ENCODE measurements at regions not wholly inside any gene's neighbourhood (a gene's known extent, or its start where the extent isn't known, plus 50 kb on each side); places are given as distances from the start of the nearest gene placed in this dataset.

GRCh38 chr6:48486876-48487275 lies 375.9 kb upstream of the PTCHD4 start:
- TF ChIP-seq CTCF (IDR thresholded peaks at IDR 0.05; ENCODE audit: insufficient read depth, low read depth, low read length): no peak
- DNase-seq (ENCODE audit: low read depth): no peak
- no peak overlapping the region for H3K4me3 ChIP-seq (ENCODE audit: low read depth, low read length)

GRCh38 chr6:48486373-48486772 lies 375.4 kb upstream of the PTCHD4 start:
- no peak for TF ChIP-seq CTCF (IDR thresholded peaks at IDR 0.05; ENCODE audit: insufficient read depth, low read depth, low read length)
- H3K4me3 ChIP-seq (ENCODE audit: low read depth, low read length): no peak overlapping the region
- DNase-seq (ENCODE audit: low read depth): no peak

- no peak overlapping the region for H3K4me3 ChIP-seq (ENCODE audit: low read depth, low read length)
- peak; percentile 57 for TF ChIP-seq CTCF (IDR thresholded peaks at IDR 0.05; ENCODE audit: insufficient read depth, low read depth, low read length)
- peak; percentile 47 for DNase-seq (ENCODE audit: low read depth)
Measured at GRCh38 chr6:48476257-48476656, 365.3 kb upstream of the PTCHD4 start.

- DNase-seq (ENCODE audit: low read depth): no peak
- no peak overlapping the region for H3K4me3 ChIP-seq (ENCODE audit: low read depth, low read length)
- no peak for TF ChIP-seq CTCF (IDR thresholded peaks at IDR 0.05; ENCODE audit: insufficient read depth, low read depth, low read length)
Measured at GRCh38 chr6:48475275-48475674, 364.3 kb upstream of the PTCHD4 start.

- DNase-seq (ENCODE audit: low read depth): no peak
- H3K4me3 ChIP-seq (ENCODE audit: low read depth, low read length): no peak overlapping the region
- no peak for TF ChIP-seq CTCF (IDR thresholded peaks at IDR 0.05; ENCODE audit: insufficient read depth, low read depth, low read length)
Measured at GRCh38 chr6:48474830-48475229, 363.8 kb upstream of the PTCHD4 start.

- DNase-seq (ENCODE audit: low read depth): peak; percentile 27
- TF ChIP-seq CTCF (IDR thresholded peaks at IDR 0.05; ENCODE audit: insufficient read depth, low read depth, low read length): no peak
- no peak overlapping the region for H3K4me3 ChIP-seq (ENCODE audit: low read depth, low read length)
Measured at GRCh38 chr6:48474136-48474535, 363.1 kb upstream of the PTCHD4 start.

GRCh38 chr6:48472535-48472934 lies 361.5 kb upstream of the PTCHD4 start:
- DNase-seq (ENCODE audit: low read depth): no peak
- TF ChIP-seq CTCF (IDR thresholded peaks at IDR 0.05; ENCODE audit: insufficient read depth, low read depth, low read length): no peak
- H3K4me3 ChIP-seq (ENCODE audit: low read depth, low read length): no peak overlapping the region

Measured in fibroblast of villous mesenchyme (primary cell).